SIG-M5 treated with dmso at 0.1 percent for 504 hours (cell line): ENCODE measurements at regions not wholly inside any gene's neighbourhood (a gene's known extent, or its start where the extent isn't known, plus 50 kb on each side); places are given as distances from the start of the nearest gene placed in this dataset.
"Not testable (repeated sequence)": the region's sequence is repeated elsewhere in the genome, so short reads cannot be mapped to it uniquely, and the experiment has no call there.

Source experiments
- DNase-seq: peaks from one replicate; lab custom pipeline; 2025; ENCODE audit not compliant: unreplicated experiment; lab: John Stamatoyannopoulos, UW

DNA sequence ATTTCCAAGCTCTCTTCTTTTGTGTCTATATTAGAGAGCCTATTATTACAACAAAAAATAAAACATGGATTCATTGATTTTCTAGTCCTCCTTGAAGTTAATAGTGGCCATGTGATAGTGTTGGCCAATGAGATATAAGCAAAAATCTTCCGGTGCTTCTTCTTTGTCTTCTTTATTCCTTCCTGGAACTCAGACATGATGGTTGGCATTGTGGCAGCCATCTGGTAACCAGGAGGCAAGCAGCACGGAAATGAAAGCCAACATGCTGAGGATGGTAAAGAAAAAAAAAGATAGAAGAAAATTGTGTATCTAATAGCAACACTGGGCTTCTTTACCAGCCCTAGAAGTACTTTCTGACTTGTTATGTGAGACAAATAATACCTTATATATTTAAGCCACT, 50.8 kb upstream of the SEL1L start:
- DNase-seq: no peak

DNA sequence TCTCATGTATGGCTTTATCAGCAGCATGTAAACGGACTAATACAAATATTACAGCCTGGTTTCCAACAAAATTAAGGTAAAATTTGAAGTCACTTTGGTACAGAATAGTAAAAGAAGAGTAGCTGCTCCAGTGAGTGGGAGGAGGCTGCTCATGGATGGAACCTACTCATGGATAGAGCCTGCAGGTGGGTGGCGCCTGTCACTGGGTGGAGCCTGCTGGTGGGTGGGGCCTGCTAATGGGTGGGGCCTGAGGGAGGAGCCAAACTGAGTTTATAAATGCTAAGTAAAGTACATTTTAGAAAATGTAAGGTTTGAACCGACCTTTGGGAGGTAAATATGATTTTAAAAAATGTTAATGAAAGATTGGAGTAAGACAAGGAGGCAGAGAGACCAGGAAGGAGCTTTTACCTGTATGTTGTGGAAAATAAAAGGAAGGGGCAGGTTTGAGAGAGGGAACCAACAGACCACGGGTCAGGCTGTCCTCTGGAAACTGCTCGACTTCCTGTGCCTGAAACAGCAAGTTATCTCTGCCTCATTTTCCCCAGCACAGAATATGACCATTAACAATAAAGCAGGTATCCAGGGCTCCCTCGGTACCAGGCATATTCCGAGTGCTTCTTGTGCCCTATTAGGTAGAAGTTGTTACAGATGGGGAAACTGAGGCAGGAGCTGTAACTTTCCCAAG, 55.9 kb upstream of the SEL1L start:
- DNase-seq: no peak

DNA sequence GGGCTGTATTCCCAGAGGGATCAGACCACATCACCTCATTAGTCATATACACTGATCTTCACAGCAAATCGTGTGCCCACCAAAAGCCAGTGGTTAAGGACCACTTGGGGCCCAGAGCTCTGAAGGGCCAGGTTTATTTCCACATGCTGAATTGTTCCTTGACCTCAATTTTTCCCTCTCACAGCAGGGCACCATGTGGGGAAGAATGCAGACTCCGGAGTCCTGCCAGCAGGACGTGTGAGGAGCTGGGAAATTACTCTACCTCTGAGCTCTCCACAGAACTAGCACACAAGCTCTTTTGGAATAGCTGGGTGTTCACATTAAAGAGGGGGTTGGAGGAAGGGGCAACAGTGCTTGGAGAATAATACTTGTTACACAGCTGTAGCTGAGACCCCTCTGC, 57.6 kb upstream of the SEL1L start:
- no peak for DNase-seq

DNA sequence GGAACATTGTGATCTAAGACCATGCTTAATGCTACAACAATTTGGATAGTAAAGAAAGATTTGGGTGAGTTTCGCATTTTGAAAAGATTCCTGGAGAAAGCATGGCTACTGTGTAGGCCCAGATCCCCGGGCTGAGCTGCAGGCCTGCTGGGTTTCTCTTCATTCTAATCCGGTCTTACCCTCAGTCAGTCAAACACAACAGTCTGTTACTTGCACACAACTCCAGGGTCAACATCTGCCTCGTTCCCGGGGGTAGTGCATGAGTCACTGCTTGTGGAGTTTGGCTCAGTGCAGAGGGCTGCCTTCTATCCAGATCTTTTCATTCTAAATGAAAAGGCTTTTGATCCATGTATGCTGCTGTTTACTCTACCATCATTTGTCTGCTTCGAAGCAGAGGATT, 60.4 kb upstream of the SEL1L start:
- no peak for DNase-seq

DNA sequence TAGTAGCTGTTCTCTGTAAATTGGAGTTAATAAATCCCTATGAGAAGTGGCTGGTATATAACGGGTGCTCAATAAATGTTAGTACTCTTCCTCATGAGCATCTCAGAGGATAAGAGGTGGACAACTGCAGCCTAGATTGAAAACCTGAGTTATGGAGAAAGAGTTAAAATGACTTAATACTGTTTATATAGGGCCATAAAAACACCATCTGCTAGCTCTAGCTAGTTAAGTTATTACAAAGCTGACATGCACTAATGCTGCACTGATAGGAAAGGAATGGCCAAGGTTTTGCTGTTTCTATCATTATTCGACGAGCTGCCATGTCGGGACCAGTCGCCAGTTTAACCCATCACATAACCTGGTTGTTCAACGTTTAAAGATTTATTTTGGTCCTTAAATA, 72.0 kb upstream of the SEL1L start:
- no peak for DNase-seq

DNA sequence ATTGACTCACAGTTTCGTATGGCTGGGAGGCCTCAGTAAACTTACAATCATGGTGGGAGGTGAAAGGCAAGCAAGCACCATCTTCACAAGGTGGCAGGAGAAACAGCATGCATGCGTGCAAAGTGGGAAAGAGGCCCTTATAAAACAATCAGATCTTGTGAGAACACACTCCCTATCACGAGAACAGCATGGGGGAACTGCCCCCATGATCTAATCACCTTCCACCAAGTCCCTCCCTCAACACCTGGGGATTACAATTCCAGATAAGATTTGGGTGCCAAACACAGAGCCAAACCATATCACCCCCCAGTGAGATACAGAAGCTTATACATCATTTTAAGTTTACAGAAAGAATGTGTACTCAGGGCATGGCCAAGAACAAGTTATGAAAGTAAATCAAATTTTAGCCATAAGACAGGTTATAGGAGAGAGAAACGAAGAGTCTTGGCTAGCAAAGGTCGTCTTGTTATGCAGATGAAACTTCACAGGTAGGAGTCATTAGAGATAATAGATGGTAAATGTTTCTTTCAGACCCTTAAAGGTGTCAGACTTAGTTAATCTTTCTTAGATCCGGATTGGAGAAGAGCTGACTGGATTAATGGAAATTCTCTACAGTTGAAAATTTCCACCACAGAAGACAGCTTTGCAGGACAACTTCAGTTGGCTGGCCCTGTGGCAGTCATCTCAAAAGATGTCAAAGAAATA, 79.8 kb upstream of the SEL1L start:
- DNase-seq: no peak

DNA sequence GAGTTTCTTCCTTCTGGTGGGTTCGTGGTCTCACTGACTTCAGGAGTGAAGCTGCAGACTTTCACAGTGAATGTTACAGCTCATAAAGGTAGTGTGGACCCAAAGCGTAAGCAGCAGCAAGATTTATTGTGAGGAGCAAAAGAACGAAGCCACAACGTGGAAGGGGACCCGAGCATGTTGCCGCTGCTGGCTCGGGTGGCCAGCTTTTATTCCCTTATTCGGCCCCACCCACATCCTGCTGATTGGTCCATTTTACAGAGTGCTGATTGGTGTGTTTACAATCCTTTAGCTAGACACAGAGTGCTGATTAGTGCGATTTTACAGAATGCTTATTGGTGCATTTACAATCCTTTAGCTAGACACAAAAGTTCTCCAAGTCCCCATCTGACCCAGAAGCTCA, 80.6 kb upstream of the SEL1L start:
- not testable (repeated sequence) for DNase-seq

DNA sequence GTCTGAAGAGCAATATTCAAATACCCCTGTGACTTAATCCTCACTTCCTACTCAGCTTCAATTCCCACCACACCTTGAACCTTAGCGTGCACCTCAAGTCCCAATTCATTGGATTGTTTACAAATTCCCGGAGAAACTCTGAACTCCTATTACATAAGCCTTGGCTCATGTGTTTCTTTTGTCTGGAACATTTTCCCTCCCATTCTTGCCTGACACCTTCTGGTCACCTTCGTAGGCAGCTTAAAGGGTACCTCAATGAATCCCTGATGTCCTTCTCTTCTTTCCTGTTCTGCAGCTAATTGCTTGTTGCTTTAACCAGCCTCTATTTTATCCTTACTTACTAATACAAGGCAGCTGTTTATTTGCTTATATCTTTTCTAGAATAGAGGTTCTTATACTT, 85.0 kb upstream of the SEL1L start:
- DNase-seq: no peak

DNA sequence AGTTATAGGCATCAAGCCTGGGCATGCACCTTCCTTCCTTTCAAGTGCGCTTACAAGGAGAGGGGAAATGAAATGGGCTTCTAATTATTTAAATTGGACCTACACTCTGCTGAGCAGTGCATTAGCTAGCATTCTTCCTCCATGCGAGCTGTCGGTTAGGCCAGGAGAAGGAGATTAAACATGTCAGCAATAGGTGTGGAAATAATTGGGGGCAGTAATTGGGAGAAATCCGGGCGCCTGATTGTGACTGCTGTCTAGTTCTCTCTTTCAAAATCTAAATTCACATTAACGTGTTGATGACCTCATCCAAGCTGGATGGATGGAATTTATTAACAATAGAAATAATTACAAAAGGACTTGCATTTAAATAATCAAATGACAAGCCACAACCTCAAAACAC, 86.2 kb upstream of the SEL1L start:
- no peak for DNase-seq

DNA sequence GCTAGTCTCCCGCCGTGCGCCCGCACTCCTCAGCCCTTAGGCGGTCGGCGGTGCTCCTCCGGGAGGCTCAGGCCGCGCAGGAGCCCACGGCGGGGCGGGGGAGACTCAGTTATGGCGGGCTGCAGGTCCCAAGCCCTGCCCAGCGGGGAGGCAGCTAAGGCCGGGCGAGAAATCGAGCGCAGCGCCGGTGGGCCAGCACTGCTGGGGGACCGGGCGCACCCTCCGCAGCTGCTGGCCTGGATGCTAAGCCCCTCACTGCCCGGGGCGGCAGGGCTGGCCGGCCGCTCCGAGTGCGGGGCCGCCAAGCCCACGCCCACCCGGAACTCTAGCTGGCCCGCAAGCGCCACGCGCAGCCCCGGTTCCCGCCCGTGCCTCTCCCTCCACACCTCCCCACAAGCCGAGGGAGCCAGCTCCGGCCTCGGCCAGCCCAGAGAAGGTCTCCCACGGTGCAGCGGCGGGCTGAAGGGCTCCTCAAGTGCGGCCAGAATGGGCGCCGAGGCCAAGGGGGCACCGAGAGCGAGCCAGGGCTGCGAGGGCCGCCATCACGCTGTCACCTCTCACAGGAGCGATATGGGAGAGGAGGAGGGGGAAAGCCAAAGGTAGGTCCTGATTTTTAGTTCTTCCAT, 90.2 kb upstream of the SEL1L start:
- DNase-seq: not testable (repeated sequence)

DNA sequence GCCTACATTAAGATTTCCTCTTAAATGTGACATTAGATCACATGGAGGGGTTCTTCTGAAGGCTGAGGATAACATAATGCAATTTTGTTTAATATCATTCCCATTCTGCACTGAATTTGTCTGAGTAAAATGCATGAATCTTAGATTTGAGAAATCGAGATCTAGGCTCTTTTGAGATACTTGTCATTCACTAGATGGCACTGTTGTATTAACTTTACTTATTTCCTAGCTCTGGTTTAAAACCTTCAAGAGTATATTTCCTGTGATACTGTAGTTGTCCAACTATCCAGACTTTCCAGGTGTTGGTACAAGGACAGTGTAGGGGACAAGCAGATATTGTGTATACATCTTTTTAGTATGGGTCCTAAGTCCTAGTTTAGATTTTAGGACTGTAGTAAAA, 91.7 kb upstream of the SEL1L start:
- peak; percentile 67 for DNase-seq

DNA sequence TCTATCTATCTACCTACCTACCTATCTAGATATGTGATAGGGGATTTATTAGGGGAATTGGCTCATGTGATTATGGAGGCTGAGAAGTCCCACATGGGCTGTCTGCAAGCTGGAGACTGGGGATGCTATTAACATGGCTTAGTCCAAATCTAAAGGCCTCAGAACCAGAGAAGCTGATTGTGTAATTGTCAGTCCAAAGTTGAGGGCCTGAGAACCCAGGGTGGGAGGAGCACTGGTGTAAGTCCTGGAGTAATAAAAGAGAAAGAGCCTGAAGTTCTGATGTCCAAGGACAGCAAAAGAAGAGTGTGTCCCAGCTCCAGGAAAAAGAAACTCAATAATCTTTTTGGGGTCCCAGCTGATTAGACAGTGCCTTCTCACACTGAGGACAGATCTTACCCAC, 98.5 kb upstream of the SEL1L start:
- no peak for DNase-seq

DNA sequence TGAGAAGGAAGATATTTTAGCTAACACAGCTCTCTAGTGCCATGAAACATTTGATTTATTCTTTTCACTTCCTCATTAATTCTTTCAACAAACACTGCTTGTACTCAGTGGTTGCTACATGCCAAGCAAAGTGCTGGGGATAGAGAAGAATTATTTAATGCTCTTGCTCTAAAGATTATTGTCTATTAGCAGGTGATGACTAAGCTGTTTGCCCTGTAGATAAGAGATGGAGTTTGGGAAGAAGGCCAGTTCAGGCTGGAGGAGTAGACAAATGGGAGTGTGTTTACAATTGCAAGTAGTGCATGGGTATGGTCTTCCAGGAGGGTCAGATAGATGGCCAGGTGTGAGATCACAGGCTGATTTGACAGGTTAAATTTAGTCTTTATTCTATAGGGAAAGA, 99.8 kb upstream of the SEL1L start:
- no peak for DNase-seq

DNA sequence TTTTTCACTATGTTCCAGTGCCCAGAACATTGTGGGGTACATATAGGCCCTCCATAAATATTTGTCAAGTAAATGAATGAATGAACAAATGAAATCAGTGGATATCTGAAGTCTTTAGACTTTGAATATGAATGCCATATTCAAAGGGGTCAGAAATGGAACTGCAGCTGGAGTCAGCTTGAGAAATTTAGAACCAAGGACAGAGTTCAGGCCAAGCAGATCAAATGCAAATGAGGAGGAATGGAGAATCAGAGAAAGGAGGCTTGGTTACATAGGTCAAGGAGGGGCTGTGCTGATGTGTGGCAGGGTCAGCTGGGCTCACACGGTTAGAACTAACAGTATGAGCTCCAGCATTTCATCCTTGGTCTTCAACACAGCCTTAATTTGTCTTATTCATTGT, 104.0 kb upstream of the SEL1L start:
- DNase-seq: no peak

DNA sequence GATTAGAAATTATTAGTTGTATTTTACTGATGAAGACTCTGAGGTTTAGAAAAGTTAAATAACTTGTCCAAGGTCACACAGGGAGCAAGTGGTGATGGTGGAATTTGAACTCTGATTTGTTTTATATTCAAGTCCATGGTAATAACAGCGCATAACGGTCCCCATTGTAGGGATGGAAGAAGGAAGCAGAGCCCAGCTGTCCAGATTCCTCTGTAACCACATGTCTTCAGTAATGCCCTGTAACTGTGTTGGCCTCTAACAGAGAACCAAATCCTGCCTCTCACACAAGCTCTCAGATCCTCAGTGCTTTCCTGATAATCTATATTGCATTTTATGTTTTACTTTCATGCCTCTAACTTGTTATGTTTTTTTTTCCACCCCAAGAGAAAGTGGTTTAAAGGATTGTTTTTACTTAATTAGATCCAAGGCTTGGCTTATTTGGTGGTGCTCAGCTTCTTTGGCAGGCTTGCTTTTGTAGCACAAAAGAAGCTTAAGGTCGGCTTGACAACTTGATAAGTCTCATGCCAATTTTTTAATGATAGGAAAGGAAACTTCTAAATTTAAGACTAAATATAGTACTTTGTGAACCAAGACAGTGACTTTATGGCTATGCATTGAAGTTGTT, 105.1 kb upstream of the SEL1L start:
- no peak for DNase-seq

DNA sequence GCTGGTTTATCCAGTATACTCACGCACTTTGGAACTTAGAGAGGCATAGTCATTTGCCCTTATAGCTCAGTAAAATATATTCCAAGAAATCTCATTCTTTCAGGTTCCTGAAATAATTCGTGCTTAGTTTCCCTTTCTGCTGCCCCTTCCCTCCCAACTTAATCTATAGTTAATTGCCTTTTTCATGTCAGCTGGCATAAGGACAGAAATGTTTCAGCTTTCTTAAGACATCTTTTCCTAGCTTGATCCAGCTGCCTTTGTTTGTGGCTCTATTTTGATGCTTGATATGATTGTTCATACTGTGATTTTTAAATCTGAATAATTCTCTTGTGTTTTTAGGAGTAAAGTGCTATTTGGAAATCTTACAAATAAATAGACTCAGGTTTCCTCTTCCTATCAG, 120.0 kb upstream of the SEL1L start:
- no peak for DNase-seq

DNA sequence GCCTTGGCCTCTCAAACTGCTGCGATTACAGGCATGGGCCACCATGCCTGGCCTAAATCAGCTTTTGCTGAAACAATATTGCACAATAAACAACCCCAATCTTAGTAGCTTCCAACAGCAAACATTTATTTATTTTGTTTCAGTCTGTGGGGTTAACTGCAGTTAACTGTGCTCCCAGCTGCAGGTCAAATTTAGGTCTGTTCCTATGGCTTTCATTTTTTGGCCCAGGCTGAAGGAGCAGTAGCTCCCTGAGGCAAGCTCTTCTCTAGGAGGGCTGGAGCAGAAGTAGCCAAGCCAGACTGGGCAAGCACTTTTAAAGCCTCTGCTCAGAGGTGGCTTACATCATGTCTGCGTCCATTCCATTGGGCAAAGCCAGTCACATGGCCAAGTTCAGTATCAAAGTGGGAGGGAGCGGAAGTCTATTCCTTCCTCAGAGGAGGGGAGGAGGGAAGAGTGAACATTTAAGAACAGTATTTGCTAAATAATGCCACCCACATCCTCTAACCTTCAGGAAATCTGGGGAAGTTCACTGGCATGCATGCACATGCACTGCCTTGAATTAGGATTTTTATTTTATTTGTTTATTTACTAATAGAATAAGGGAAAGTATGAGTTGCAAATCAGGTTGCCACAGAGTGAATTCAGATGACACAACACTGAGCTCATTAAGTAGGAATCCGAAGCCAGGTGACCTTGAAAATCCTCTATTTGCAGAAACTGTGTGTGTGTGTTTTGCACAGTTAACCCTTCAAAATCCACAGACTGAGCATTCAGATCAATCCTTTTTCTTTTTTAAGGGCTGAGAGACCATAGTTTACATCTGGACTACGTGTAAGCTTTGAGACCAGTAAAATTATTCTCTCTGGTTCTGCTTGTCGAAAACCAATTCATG, 122.0 kb upstream of the SEL1L start:
- no peak for DNase-seq

DNA sequence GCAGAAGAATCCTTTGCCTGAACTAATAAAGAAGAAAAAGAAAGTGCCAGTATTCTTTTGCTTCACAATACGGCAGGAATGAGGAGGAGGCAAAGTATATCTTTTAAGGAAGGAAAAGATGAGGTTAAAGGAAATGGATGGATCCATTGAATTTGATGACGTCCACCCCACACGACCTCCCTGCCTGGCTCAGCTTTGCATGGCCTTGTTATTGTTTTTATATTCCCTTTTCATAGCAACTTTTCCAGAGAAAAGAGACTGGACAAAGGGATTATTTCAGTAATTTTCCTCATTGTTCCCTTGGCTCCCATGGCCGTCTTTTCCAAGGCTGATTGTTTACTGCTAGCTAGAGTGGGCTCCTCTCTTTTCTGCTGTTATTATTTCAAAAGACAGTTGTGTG, 123.2 kb upstream of the SEL1L start:
- DNase-seq: no peak

DNA sequence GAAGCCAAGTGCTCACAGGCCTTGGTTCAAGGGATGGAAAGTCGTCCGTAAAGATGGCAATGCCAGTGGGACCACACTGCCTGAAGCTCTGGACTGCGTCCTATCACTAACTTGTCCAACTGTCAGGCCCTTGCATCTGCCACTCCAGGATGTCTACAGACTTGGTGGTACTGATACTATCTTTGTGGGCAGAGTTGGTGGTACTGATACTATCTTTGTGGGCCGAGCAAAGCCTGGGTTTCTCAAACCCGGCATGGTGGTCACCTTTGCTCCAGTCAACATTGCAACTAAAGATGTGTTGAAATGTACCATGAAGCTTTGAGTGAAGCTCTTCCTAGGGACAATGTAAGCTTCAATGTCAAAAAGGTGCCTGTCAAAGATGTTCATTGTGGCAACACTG, 128.4 kb upstream of the SEL1L start:
- no peak for DNase-seq

DNA sequence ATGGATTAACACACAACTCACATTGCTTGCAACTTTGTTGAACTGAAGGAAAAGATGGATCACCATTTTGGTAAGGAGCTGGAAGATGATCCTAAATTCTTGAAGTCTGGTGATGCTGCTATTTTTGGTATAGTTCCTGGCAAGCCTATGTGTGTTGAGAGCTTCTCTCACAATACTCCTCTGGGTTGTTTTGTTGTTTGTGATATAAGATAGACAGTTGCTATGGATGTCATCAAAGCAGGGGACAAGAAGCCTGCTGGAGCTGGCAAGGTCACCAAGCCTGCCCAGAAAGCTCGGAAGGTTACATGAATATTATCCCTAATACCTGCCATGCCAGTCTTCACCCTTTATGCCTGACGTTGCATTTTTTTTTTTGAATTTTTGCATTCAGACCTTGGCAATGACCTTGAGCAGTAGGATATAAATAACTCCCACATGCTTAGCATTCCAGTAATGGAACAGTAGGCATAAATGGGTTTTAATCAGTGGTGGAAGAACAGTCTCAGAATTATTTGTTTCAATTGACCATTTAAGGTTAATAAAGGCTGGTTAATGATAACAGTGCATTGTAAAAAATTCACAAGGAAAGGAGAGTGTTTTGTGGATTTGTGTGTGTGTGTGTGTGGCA, 129.0 kb upstream of the SEL1L start:
- no peak for DNase-seq
